Caco-2 (cell line): ENCODE measurements at regions not wholly inside any gene's neighbourhood (a gene's known extent, or its start where the extent isn't known, plus 50 kb on each side); places are given as distances from the start of the nearest gene placed in this dataset.

Source experiments
- BruUV-seq: library from RNA; stranded (reverse); fragments of 400-500 nt; replicated peaks from 2 replicates; lab custom pipeline; 2021; lab: Mats Ljungman, UMichigan
- CTCF ChIA-PET: fragments of 300-600 bp; sonication (Branson Sonifier 250); formaldehyde crosslinking; loops from one replicate; lab custom pipeline; 2022; ENCODE audit warnings: antibody characterized with exemption; lab: Charles Lee
- POLR2A ChIA-PET: fragments of 300-600 bp; sonication (Branson Sonifier 250); formaldehyde crosslinking; loops from one replicate; lab custom pipeline; 2022; ENCODE audit warnings: antibody characterized with exemption; lab: Charles Lee
- DNase-seq, 2 experiments: peaks; one replicate each; pipeline versions ENCODE4 v3.0.0 to v3.0.0-alpha.2; 2020 to 2022
- H3K27me3 ChIP-seq: replicated peaks from 2 replicates; pipeline ENCODE4 v1.6.0; 2011; ENCODE audit warnings: low read length; ENCODE audit not compliant: control insufficient read depth, insufficient read depth
- H3K36me3 ChIP-seq: 2 replicates; pipeline ENCODE4 v1.5.1; 2011; ENCODE audit warnings: low read length; ENCODE audit not compliant: control insufficient read depth, insufficient read depth
- H3K4me1 ChIP-seq: fragments of 250-450 bp; sonication (Bioruptor Pico); 2 replicates; pipeline ENCODE4 v1.5.1; 2020; ENCODE audit warnings: mild to moderate bottlenecking
- H3K4me3 ChIP-seq: 2 replicates; pipeline ENCODE4 v1.5.1; 2011; ENCODE audit warnings: low read depth, mild to moderate bottlenecking, control low read depth, low read length
- H3K9me3 ChIP-seq: fragments of 250-450 bp; sonication (Bioruptor Pico); 2 replicates; pipeline ENCODE4 v1.5.1; 2020; ENCODE audit warnings: mild to moderate bottlenecking, moderate library complexity
- H3K27ac Mint-ChIP-seq: one replicate; pipeline ENCODE4 v1.8.0; 2022; ENCODE audit warnings: mixed read lengths; ENCODE audit not compliant: unreplicated experiment
- H3K27me3 Mint-ChIP-seq: one replicate; pipeline ENCODE4 v1.8.0; 2022; ENCODE audit warnings: mixed read lengths; ENCODE audit not compliant: insufficient read depth, unreplicated experiment
- H3K36me3 Mint-ChIP-seq: one replicate; pipeline ENCODE4 v1.8.0; 2022; ENCODE audit warnings: mild to moderate bottlenecking, mixed read lengths; ENCODE audit not compliant: insufficient read depth, unreplicated experiment
- H3K4me1 Mint-ChIP-seq: one replicate; pipeline ENCODE4 v1.8.0; 2022; ENCODE audit warnings: low read depth, mixed read lengths; ENCODE audit not compliant: unreplicated experiment
- H3K4me3 Mint-ChIP-seq: one replicate; pipeline ENCODE4 v1.8.0; 2022; ENCODE audit warnings: mild to moderate bottlenecking, moderate library complexity, mixed read lengths; ENCODE audit not compliant: unreplicated experiment
- H3K9me3 Mint-ChIP-seq: one replicate; pipeline ENCODE4 v1.8.0; 2022; ENCODE audit warnings: mixed read lengths; ENCODE audit not compliant: unreplicated experiment
- CTCF ChIP-seq, 2 experiments: fragments of 200-600 bp in 1 of 2; IDR thresholded peaks; 1 replicate in 1 of 2; 2 replicates in 1 of 2; pipeline versions ENCODE4 v1.5.1 to v1.8.0; 2011 to 2022; ENCODE audit warnings: antibody characterized with exemption in 1 of 2, control low read depth in 1 of 2, inconsistent platforms in 1 of 2, low read depth in 1 of 2, low read length in 1 of 2, mild to moderate bottlenecking in 1 of 2, moderate library complexity in 1 of 2; ENCODE audit not compliant: insufficient read depth in 1 of 2, severe bottlenecking in 1 of 2, unreplicated experiment in 1 of 2
- intact Hi-C: fragments of 100-400 bp; cut with micrococcal nuclease; formaldehyde crosslinking; loops from one replicate; pipeline ENCODE4 v1.10.0; 2022; ENCODE audit not compliant: unreplicated experiment

GRCh38 chr14:51566831-51567582, 84.7 kb upstream of the FRMD6 start:
- no peak overlapping the region for H3K27ac Mint-ChIP-seq
- Histone ChIP-seq H3K27me3 (no peaks in the 10 kb centered on the region), H3K9me3 (no peaks in the 10 kb centered on the region), H3K36me3 (no peaks in the 10 kb centered on the region), H3K4me1 (peaks cover 27% of the 10 kb centered on the region), H3K4me3 (no peak overlapping the region)
- no peaks in the 10 kb centered on the region for H3K27me3 Mint-ChIP-seq
- H3K4me1 Mint-ChIP-seq, result peaks cover 17% of the 10 kb centered on the region
- intact Hi-C loops, result no loop called here
- no peaks in the 10 kb centered on the region for H3K36me3 Mint-ChIP-seq
- no peaks in the 10 kb centered on the region for H3K9me3 Mint-ChIP-seq
- TF ChIP-seq CTCF (IDR thresholded peaks at IDR 0.05; ENCODE audit: insufficient read depth in 1 of 2, low read depth in 1 of 2, low read length in 1 of 2, severe bottlenecking in 1 of 2, unreplicated experiment in 1 of 2), result no peak
- ChIA-PET POLR2A (no interaction called here), CTCF (no interaction called here)
- no peak overlapping the region for H3K4me3 Mint-ChIP-seq
- no TSS peak for BruUV-seq
- DNase-seq, result no peak

DNA sequence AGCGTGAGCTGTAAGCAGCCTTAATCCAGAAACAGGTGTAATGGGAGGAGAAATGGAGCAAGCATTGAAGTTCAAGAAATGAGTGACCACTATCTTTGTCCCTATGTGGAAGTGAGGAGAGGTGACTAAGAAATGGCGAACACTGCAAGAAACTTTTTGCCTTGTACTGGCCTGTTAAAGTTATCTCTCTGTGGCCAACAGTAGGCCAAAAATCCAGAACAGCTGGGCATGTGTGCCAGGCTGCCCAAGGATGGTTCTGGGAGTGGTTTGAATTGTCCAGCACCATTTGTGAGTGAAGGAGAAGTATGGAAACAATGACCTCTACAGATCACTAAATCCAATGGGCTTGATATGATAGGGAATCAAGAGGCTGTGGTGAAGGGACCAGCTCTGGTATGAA, 83.3 kb upstream of the FRMD6 start:
- CTCF ChIA-PET, result interaction anchor here (0.5 kb wide), 1 partner anchor 83 kb away, joined by 6 read pairs; the partner anchor contains the start of gene FRMD6
- H3K9me3 Mint-ChIP-seq, result no peaks in the 10 kb centered on the region
- intact Hi-C loops, result no loop called here

DNA sequence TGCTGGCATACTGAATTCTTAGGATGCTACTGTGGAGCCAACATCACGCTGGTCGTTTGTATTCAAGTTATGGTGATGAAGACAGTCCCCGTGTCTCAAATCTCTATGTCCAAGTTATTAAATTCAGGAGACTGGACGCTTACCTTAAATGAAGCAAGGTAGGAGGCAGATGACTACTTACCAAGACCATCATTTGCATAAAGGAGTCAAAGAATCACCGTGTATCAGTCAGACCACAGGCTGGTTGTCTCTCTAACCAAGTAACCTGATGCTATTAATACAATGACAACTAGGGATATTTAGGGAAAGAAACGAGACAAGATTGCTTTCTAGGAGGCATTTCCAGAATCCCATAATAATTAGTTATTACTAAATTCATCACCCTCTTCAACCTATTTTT, 78.1 kb upstream of the FRMD6 start:
- H3K4me3 Mint-ChIP-seq, result no peak overlapping the region
- DNase-seq, result no peak
- no peak overlapping the region for H3K4me3 ChIP-seq
- H3K27me3 Mint-ChIP-seq, result no peaks in the 10 kb centered on the region
- no peaks in the 10 kb centered on the region for H3K36me3 ChIP-seq
- no peaks in the 10 kb centered on the region for H3K9me3 ChIP-seq
- H3K27ac Mint-ChIP-seq, result peak overlapping the region; percentile 69
- BruUV-seq, result no TSS peak
- no peaks in the 10 kb centered on the region for H3K27me3 ChIP-seq
- peaks cover 50% of the 10 kb centered on the region for H3K4me1 Mint-ChIP-seq
- POLR2A ChIA-PET, result no interaction called here
- TF ChIP-seq CTCF (IDR thresholded peaks at IDR 0.05; ENCODE audit: insufficient read depth in 1 of 2, low read depth in 1 of 2, low read length in 1 of 2, severe bottlenecking in 1 of 2, unreplicated experiment in 1 of 2), result no peak
- H3K9me3 Mint-ChIP-seq, result no peaks in the 10 kb centered on the region
- intact Hi-C loops, result no loop called here
- peaks cover 31% of the 10 kb centered on the region for H3K4me1 ChIP-seq
- no peaks in the 10 kb centered on the region for H3K36me3 Mint-ChIP-seq
- CTCF ChIA-PET, result no interaction called here

More for the DNA sequence above, 83.3 kb upstream of the FRMD6 start:
- POLR2A ChIA-PET, result no interaction called here
- BruUV-seq, result no TSS peak
- TF ChIP-seq CTCF (IDR thresholded peaks at IDR 0.05; ENCODE audit: insufficient read depth in 1 of 2, low read depth in 1 of 2, low read length in 1 of 2, severe bottlenecking in 1 of 2, unreplicated experiment in 1 of 2), result no peak
- no peaks in the 10 kb centered on the region for H3K27me3 ChIP-seq
- no peaks in the 10 kb centered on the region for H3K9me3 ChIP-seq
- H3K4me3 ChIP-seq, result no peak overlapping the region
- Mint-ChIP-seq H3K4me3 (no peak overlapping the region), H3K27me3 (no peaks in the 10 kb centered on the region), H3K27ac (no peak overlapping the region), H3K4me1 (peaks cover 29% of the 10 kb centered on the region), H3K36me3 (no peaks in the 10 kb centered on the region)
- no peak for DNase-seq
- peaks cover 27% of the 10 kb centered on the region for H3K4me1 ChIP-seq
- H3K36me3 ChIP-seq, result no peaks in the 10 kb centered on the region
